ENCODE measurements at regions not wholly inside any gene's neighbourhood (a gene's known extent, or its start where the extent isn't known, plus 50 kb on each side); places are given as distances from the start of the nearest gene placed in this dataset.

DNA sequence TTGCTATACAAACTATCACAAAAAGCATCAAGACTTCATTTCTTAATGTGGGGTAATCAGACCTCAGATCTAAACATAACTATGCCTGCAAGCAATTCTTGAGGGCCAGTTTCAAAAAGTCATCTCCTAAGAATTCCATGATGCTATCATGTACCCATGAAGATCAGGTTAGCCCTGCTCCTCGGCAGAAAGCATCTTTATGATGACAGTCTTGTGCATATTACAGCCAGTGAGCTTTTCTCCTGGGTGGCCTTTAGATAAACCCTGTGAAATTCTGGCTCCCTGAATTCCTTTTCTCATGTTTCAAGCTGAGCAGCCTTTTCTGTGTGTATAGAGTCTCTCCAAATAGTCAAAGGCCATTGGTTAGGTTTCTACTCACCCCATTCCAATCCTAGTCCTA lies 201.9 kb upstream of the MCTP2 start:
- TF ChIP-seq, protein P1, sequence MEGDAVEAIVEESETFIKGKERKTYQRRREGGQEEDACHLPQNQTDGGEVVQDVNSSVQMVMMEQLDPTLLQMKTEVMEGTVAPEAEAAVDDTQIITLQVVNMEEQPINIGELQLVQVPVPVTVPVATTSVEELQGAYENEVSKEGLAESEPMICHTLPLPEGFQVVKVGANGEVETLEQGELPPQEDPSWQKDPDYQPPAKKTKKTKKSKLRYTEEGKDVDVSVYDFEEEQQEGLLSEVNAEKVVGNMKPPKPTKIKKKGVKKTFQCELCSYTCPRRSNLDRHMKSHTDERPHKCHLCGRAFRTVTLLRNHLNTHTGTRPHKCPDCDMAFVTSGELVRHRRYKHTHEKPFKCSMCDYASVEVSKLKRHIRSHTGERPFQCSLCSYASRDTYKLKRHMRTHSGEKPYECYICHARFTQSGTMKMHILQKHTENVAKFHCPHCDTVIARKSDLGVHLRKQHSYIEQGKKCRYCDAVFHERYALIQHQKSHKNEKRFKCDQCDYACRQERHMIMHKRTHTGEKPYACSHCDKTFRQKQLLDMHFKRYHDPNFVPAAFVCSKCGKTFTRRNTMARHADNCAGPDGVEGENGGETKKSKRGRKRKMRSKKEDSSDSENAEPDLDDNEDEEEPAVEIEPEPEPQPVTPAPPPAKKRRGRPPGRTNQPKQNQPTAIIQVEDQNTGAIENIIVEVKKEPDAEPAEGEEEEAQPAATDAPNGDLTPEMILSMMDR (IDR thresholded peaks at IDR 0.05; ENCODE audit: borderline replicate concordance, extremely low read depth, low read length, poor library complexity, severe bottlenecking) = no peak
- no peak for TF ChIP-seq EZH2 (IDR thresholded peaks at IDR 0.05; ENCODE audit: borderline replicate concordance, low read depth, low read length, severe bottlenecking)
